ENCODE measurements at regions not wholly inside any gene's neighbourhood (a gene's known extent, or its start where the extent isn't known, plus 50 kb on each side); places are given as distances from the start of the nearest gene placed in this dataset.
"Not testable (repeated sequence)": the region's sequence is repeated elsewhere in the genome, so short reads cannot be mapped to it uniquely, and the experiment has no call there.

DNA sequence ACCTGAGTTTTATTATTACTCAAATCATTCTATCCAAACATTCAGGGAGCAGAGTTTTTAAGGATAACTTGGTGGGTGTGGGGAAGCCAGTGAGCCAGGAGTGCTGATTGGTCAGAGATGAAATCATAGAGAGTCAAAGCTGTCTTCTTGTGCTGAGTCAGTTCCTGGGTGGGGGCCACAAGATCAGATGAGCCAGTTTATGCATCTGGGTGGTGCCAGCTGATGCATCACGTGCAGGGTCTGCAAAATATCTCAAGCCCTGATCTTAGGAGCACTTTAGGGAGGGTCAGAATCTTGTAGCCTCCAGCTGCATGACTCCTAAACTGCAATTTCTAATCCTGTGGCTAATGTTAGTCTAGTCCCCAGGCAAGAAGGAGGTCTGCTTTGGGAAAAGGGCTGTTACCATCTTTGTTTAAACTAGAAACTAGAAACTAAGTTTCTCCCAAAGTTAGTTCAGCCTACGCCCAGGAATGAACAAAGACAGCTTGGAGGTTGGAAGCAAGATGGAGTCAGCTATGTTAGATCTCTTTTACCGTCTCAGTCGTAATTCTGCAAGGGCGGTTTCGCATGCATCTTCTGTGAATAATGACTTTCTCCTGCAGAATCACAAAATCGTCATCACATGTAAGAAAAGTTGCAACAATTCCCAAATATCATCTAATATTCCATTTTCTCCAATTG is 97.5 kb downstream of the ZNF664 start:
- peak; percentile 12 for DNase-seq (ENCODE audit: low read depth)

DNA sequence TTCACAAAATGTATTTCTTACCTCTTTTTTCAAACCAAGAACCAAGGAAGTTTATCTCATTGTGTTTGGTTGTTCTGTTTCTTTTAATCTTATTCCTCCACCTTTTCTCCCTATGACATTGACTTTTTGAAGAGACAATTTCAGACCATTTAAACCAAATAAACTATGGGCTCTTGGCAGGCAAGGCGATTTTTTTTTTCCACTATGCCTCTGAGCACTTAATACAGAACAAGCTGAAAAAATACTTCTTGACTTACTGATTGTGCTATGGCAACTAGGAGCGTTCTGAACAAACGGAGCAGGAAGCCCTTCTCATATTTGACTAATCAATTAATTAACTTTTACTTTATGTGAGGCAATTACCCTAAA is 98.0 kb downstream of the ZNF664 start:
- no peak for DNase-seq (ENCODE audit: low read depth)

- peak; percentile 36 for DNase-seq (ENCODE audit: low read depth)
Measured at GRCh38 chr12:124073356-124074035, 100.5 kb downstream of the ZNF664 start.

- DNase-seq (ENCODE audit: low read depth), result peak; percentile 29
Measured at GRCh38 chr12:124075841-124076240, 102.8 kb downstream of the ZNF664 start.

- DNase-seq (ENCODE audit: low read depth), result no peak
Measured at GRCh38 chr12:124077701-124078100, 104.7 kb downstream of the ZNF664 start.

- DNase-seq (ENCODE audit: low read depth), result no peak
Measured at GRCh38 chr12:124078800-124079199, 105.8 kb downstream of the ZNF664 start.

DNA sequence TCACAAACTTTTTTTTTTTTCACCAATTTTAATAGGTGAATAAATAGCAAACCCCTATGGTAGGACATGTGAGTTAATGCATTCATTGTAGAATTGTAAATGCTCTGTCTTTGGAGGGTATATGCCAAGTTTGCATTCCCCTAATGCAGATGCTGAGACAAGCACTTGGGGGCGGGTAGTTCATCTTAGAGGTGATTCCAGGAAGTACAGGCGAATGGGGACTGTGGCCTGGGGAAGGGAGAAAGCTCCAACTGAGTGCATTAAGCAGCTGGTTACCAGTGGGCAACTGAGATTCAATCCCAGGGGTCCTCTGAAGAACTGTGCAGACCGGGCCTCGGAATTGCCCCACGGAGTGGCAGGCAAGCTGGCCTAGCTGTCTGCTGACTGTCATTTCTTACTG is 107.6 kb downstream of the ZNF664 start:
- DNase-seq (ENCODE audit: low read depth), result no peak

DNA sequence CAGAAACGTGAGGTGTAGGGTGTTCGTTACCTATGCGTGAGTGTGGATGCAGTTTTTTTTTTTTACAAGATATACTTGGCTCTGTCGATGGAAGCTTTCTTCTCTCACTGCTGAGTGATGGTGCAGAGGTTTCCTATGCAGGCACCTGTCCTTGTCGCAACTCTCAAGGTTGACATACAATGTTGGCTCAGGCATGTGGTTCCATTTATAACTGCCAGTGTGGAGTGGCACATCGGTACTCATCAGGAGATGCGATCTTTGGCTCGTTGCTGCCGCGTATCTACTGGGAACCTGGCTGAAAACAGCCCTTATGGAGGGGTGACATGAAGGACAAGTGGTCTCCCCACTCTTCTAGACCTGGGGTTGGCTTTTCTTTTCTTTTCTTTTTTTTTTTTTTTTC is 109.0 kb downstream of the ZNF664 start:
- DNase-seq (ENCODE audit: low read depth), result no peak

- no peak for DNase-seq (ENCODE audit: low read depth)
Measured at GRCh38 chr12:124082687-124083086, 109.7 kb downstream of the ZNF664 start.

DNA sequence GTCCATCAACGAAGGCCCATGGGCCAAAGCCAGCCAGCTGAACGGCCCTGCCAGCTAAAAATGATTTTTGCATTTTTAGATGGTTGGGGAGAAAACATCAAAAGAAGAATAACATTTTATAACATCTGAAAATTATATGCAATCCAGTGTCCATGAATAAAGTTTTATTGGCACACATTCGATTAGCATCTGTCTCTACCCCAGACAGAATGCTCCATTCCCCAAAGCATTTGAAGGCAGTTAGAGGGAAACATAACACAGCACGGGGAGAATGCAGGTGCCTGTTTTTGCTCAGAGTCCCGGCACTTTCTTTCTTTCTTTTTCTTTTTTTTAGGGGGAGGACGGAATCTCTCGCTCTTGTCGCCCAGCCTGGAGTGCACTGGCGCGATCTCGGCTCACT is 110.7 kb downstream of the ZNF664 start:
- DNase-seq (ENCODE audit: low read depth), result no peak

DNA sequence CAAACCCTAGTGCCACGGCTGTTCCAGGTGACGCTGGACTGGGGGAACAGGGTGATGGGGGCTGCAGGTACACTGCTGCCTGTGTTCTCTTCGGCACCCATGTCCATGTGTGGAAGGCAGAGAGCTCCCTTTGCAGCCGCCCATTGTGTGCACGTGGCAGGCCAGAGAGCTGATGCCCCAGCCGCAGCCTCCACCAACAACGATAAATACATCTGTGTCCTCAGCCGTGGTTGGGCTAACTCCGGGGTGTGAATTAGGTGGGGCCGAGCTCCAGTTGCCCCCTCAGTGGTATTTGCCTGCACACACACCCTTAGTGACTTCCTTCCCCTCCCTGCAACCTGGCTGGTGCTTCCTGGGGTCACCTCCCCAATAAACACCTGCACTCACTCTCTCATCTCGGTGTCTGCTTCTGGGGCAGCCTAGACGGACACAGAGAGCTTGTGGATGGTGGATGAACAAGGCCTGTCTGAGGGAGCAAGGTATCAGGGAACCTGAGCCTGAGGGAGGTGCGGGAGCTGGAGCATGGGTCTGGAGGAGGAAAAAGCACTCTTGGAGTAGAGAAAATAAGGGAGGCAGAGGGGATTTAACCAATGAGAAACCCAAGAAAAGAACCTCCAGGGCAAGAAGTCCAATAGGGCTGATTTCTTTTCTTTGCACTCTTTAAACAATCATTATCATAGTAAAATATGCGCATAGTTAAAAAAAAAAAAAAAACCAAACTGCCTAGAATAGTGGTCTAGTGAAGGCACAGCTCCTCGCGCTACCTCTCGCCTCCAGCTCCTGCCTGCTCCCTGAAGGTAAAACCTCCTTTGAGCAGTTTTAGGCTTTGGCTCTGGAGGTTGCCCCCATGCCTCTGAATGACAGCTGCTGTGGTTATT is 112.6 kb downstream of the ZNF664 start:
- no peak for DNase-seq (ENCODE audit: low read depth)

GRCh38 chr12:124086299-124086898 is 113.4 kb downstream of the ZNF664 start:
- no peak for DNase-seq (ENCODE audit: low read depth)

GRCh38 chr12:124087266-124088051 is 114.4 kb downstream of the ZNF664 start:
- DNase-seq (ENCODE audit: low read depth), result no peak

- no peak for DNase-seq (ENCODE audit: low read depth)
Measured at GRCh38 chr12:124088217-124088907, 115.3 kb downstream of the ZNF664 start.

DNA sequence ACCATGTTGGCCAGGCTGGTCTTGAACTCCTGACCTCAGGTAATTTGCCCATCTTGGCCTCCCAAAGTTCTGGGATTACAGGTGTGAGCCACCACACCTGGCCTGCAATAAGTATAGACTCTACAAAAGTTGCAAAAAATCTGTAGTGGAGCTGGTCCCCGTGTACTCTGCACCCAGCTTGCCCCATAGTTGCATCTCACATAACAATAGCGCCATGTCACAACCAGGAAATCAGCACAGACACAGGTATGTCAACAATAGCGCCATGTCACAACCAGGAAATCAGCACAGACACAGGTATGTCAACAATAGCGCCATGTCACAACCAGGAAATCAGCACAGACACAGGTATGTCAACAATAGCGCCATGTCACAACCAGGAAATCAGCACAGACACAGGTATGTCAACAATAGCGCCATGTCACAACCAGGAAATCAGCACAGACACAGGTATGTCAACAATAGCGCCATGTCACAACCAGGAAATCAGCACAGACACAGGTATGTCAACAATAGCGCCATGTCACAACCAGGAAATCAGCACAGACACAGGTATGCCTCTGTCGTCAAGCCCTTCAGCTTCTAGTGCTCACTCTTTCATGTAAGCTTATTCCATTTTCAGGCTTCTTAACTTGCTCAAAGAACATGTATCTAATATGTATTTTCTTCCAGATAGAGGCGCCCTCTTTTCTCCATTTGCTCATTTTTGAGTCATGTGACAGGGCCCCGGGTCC is 116.3 kb downstream of the ZNF664 start:
- DNase-seq (ENCODE audit: low read depth), result not testable (repeated sequence)

DNA sequence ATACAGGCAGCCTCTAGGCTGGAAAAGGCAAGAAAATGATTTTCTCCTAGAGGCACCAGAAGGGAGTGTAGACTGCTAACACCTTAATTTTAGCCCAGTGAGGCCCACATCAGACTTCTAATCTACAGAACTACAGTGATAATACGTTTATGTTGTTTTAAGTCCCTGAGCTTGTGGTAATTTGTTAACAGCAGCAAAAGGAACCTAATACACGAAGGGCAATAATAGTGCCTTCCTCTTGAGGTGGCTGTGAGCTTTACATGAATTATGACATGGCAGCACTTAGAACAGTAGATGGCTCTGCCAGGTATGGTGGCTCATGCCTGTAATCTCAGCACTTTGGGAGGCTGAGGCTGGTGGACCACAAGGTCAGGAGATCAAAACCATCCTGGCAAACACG is 118.8 kb downstream of the ZNF664 start:
- DNase-seq (ENCODE audit: low read depth), result no peak

DNA sequence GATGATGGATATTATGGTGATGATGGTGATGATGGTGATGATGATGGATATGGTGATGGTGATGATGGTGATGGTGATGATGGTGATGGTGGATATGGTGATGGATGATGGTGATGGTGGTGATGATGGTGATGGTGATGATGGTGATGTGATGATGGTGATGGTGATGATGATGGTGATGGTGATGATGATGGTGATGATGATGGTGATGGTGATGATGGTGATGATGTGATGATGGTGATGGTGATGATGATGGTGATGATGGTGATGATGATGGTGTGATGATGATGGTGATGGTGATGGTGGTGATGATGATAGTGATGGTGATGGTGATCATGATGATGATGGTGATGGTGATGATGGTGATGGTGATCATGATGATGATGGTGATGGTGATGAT is 119.5 kb downstream of the ZNF664 start:
- not testable (repeated sequence) for DNase-seq (ENCODE audit: low read depth)

DNA sequence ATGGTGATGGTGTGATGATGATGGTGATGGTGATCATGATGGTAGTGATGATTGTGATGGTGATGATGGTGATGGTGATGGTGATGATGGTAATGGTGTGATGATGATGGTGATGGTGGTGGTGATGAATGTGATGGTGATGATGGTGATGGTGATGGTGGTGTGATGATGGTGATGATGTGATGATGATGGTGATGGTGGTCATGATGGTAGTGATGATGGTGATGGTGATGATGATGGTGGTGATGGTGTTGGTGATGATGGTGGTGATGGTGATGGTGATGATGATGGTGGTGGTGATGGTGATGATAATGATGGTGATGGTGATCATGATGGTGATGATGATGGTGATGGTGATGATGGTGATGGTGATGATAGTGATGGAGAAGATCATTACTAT is 120.3 kb downstream of the ZNF664 start:
- DNase-seq (ENCODE audit: low read depth), result no peak

DNA sequence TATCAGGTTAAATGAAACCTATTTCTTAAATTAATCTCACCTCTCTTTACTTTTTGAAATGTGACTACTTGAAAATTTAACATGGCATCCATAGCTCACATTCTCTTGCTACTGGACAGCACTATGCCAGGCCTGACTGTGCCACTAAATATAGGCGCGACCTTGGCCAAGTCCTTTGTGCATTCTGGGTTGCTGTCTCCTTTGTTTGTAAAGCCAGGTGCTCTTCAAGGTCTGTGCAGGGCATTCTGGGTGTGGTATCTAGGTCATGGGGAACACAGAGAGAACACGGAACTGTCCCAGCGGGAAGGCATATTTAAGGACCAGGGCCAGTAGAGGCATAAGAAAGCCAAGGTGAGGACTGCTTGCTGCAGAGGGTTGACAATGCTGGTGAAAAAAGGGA is 121.2 kb downstream of the ZNF664 start:
- DNase-seq (ENCODE audit: low read depth), result no peak

DNA sequence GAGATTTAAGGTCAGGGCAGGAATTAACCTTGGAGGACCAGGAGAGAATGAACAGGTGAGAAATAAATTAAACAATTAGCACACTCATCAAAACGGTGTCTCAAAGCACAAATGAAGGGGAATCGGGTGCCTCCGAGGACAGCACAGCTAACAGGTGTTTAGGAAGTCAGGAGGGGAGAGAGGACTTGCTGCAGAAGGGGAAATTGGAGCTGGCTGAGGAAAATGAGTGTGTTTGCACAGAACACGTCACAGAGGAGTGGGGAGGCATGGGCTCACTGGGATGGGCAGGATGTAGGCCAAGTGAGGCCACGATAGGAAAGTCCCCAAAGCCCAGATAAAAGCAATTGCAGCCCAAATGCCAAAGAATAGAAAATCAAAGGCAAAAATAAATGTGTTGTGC is 121.7 kb downstream of the ZNF664 start:
- DNase-seq (ENCODE audit: low read depth), result no peak

Data from M059J (cell line).